GM13976 (cell line): ENCODE measurements at regions not wholly inside any gene's neighbourhood (a gene's known extent, or its start where the extent isn't known, plus 50 kb on each side); places are given as distances from the start of the nearest gene placed in this dataset.

Experiments
- DNase-seq: peaks from one replicate; pipeline ENCODE4 v3.0.0; 2012; ENCODE audit warnings: low spot score
- CTCF ChIP-seq: IDR thresholded peaks from 2 replicates; pipeline ENCODE4 v1.5.1; 2012; ENCODE audit warnings: borderline replicate concordance, mild to moderate bottlenecking; ENCODE audit not compliant: insufficient read depth; ENCODE audit errors: extremely low read depth, missing control alignments, control extremely low read depth
- in situ Hi-C: fragments of 300-500 bp; cut with MboI; formaldehyde crosslinking; loops from one replicate; pipeline ENCODE4 v1.12.0; 2022; ENCODE audit warnings: low sequenced_read_pairs, mixed read lengths, inconsistent platforms; ENCODE audit not compliant: unreplicated experiment

GRCh38 chr9:38255599-38255998 is 136.9 kb upstream of the ALDH1B1 start:
- no peak for DNase-seq
- TF ChIP-seq CTCF: no peak
- in situ Hi-C loops: no loop called here

GRCh38 chr9:38254756-38255155 is 137.7 kb upstream of the ALDH1B1 start:
- no peak for DNase-seq
- TF ChIP-seq CTCF: no peak
- in situ Hi-C loops: no loop called here

DNA sequence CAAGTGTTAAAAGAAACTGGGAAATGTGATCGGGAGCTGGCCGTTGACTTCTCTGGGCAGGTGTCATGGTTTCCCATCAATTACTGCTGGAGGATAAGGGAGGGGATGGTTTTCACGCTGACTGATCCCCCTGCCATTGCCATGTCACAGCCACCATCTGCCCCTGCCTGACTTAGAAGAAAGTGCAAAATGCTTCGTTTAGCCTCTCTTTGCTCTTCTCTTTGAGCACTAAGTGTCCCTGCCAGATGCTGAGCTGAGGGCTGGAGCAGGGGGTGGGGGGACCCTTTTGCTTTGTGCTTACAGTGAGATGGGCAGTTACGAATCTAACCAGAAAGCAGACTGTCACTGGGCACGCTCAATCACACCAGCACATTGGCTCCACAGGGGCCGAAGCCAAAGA is 138.4 kb upstream of the ALDH1B1 start:
- in situ Hi-C loops: no loop called here
- DNase-seq: no peak
- TF ChIP-seq CTCF: no peak

- no peak for DNase-seq
- no peak for TF ChIP-seq CTCF
- in situ Hi-C loops: no loop called here
These were observed 139.3 kb upstream of the ALDH1B1 start for GRCh38 chr9:38253200-38253599.

- no peak for TF ChIP-seq CTCF
- in situ Hi-C loops: no loop called here
These were observed 141.3 kb upstream of the ALDH1B1 start for GRCh38 chr9:38251036-38251860.

GRCh38 chr9:38250279-38251035 is 142.0 kb upstream of the ALDH1B1 start:
- in situ Hi-C loops: no loop called here

More at GRCh38 chr9:38251036-38251860, 141.3 kb upstream of the ALDH1B1 start:
- no peak for DNase-seq

More at GRCh38 chr9:38250279-38251035, 142.0 kb upstream of the ALDH1B1 start:
- TF ChIP-seq CTCF: no peak
- no peak for DNase-seq
